Activated CD4-positive, alpha-beta T cell treated with anti-CD3 and anti-CD28 coated beads, Interleukin-2, Interleukin-4, amounts not matched to agents 100 ng/mL and 50 ng/mL, durations not matched to agents 16 hours and 8 hours (primary cell): ENCODE measurements at regions not wholly inside any gene's neighbourhood (a gene's known extent, or its start where the extent isn't known, plus 50 kb on each side); places are given as distances from the start of the nearest gene placed in this dataset.

Source experiments
- DNase-seq: peaks from one replicate; pipeline ENCODE4 v3.0.0-alpha.2; 2020; ENCODE audit warnings: low spot score

GRCh38 chr10:33739031-33739430 lies 404.6 kb upstream of the NRP1 start:
- DNase-seq = no peak

GRCh38 chr10:33735464-33735923 lies 401.0 kb upstream of the NRP1 start:
- no peak for DNase-seq

- DNase-seq = no peak
Observed at GRCh38 chr10:33734393-33735155, 400.1 kb upstream of the NRP1 start.

GRCh38 chr10:33733058-33733457 lies 398.6 kb upstream of the NRP1 start:
- DNase-seq = no peak

- no peak for DNase-seq
Observed at GRCh38 chr10:33732161-33732680, 397.8 kb upstream of the NRP1 start.

- DNase-seq = no peak
Observed at GRCh38 chr10:33731322-33731721, 396.9 kb upstream of the NRP1 start.

GRCh38 chr10:33725430-33725829 lies 391.0 kb upstream of the NRP1 start:
- no peak for DNase-seq

GRCh38 chr10:33723181-33723580 lies 388.7 kb upstream of the NRP1 start:
- no peak for DNase-seq

- no peak for DNase-seq
Observed at GRCh38 chr10:33722067-33722466, 387.6 kb upstream of the NRP1 start.

- DNase-seq = no peak
Observed at GRCh38 chr10:33721509-33721908, 387.0 kb upstream of the NRP1 start.

DNA sequence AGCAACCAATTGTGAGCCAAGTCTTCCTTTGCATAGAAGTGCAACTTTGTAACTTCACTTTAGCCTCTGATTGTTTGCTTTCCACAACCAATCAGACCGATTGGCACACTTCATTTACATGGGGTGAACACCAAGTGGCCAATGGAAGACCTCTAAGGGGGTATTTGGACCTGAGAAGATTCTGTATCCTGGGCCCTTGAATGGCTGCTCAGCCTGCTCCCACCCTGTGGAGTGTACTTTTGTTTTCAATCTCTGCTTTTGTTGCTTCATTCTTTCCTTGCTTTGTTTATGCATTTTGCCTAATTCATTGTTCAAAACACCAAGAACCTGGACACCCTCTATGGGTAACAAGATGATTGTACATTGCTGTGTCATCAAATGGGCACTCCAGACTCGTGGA lies 385.7 kb upstream of the NRP1 start:
- DNase-seq = no peak

- DNase-seq = no peak
Observed at GRCh38 chr10:33719005-33719703, 384.7 kb upstream of the NRP1 start.

DNA sequence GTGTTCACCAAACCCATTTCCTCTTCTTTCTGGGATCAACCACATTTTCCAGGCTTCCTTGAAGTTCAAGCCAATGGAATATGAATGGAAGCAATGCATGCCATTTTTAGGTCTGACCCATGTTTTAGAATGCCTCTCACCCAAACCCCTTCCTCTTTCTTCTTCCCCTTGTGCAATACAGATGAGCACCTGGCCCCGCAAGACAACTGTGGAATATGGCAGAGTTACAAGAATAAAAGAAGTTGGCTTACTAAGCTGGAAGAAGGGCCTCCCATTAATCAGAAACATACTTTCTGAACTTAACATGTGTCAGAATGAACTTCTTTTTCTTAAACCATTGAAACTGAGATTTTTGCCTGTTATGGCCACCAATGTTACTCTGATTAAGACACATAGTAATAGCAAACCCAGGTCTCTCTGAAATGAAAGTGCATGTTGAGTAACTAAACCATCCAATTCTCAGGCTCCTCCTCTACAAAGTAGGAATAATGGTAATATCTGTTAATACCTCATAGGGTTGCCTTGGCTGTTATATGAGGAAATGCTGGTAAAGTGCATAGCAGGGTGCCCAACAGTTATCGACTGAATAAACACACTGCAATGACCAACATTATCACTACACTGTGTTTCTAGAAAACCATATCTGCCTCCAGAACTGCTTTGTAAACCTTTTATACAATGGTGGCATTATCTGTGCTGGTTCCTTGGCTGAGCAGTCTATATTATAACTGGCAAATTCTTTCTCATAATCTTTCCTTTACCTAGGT lies 382.2 kb upstream of the NRP1 start:
- DNase-seq = no peak

- no peak for DNase-seq
Observed at GRCh38 chr10:33715303-33715975, 381.0 kb upstream of the NRP1 start.

DNA sequence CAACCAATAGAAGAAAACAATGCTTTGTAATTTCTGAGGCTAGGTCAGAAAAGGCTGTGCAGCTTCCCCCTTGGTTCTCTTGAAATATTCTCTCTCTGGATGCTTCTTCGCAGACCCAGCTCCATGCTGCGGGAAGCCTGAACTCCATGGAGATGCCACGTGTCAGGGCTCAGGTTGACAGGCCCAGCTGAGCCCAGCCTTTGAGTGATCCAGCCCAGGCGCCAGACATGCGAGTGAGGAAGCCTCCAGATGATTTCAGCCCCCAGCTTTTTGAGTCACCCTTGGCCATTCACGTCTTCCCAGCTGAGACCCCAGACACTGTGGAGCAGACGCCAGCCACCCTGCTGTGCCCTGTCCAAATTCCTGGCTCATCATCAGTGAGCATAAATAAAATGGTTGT lies 378.4 kb upstream of the NRP1 start:
- DNase-seq = no peak

GRCh38 chr10:33710006-33710405 lies 375.5 kb upstream of the NRP1 start:
- DNase-seq = no peak

DNA sequence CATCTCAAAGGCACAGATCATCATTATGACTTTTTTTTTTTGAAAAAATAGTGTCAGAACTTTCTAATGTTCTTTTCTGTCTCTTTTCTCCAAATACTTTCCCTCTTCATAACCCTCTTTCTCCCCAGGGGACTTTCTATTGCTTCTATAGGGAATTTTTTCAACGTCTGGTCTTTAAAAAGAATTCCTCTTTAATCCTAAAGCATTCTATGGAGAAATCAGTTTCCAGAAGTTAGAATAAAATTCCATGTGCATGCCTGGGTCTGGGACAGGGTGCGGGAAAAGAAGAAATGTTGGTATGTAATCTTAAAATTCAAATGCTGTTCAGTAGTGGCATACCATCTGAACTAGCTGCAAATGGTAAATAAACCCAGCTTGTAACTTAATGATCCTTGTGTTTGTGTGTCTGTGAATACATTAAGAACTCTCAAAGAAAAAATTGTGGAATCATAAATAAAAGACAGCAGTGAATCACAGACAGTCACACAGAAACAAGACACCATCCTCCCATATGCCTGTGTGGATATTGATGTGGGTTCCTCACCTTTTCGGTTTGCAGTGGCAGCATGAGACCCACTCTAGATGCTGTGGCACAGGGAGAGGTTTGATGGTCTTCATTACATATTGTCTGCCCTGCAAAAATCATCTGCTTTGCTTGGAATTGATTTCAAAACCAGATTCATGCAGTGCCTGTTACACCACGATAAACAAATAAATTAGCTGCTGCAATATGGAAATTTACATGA lies 374.7 kb upstream of the NRP1 start:
- DNase-seq = no peak

- no peak for DNase-seq
Observed at GRCh38 chr10:33708561-33708960, 374.1 kb upstream of the NRP1 start.

- DNase-seq = no peak
Observed at GRCh38 chr10:33706746-33707145, 372.3 kb upstream of the NRP1 start.

DNA sequence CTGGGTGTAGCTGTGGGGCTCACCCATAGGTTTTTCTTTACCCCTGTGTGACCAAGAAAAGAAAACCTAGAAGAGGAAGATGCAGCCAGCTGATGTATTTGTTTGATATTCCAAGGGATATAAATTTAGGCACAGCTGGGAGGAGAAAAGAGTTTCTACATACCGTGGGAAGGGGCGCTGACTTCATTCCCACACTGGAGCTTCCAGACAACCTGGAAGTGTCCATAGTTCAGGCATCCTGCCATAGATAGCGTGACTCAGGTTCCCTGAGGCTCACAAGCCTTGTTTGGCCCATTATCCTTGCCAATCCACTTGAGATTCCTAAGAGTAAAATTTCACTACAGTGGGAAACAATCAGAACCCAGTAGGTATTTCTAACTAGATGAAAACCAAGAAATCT lies 371.7 kb upstream of the NRP1 start:
- no peak for DNase-seq

DNA sequence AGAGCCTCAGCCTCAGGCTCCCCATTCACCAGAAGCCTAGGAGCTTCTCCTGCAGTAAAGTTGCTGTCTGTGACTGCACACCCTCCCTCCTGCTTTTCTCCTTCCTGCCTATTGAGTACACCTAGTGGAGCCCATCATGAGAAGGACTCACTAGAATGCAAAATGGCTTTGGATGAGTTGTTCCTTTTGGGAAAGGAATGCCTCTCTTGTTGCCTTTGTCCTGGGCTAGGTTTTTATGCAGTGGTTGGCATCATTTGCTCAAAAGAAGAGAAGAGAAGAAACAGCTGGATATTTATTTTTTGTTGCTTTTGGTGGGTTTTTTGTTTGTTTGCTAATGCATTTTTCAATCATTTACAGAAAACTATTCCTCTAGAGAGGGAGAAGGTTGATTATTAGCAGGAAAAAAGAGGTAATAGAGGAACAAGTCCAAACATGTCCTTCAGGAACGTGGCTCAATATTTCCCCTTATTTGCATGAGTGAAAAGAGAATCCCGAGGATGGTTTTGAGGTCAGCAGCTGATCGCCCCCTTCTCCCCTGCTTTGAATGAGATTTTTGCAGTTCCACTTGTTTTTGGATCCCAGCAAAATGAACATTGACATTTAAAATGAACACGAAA lies 369.9 kb upstream of the NRP1 start:
- DNase-seq = no peak
